Posterior cingulate gyrus (tissue), 11 donors: ENCODE measurements at regions not wholly inside any gene's neighbourhood (a gene's known extent, or its start where the extent isn't known, plus 50 kb on each side); places are given as distances from the start of the nearest gene placed in this dataset.
"Not testable (repeated sequence)": the region's sequence is repeated elsewhere in the genome, so short reads cannot be mapped to it uniquely, and the experiment has no call there.

Source experiments
- DNase-seq, 10 donors: peaks; one replicate each; pipeline versions ENCODE4 v3.0.0 to v3.0.0-alpha.2; 2020 to 2021; ENCODE audit warnings: mixed read lengths in 3 of 10
- intact Hi-C: fragments of 100-400 bp; cut with DNase I; formaldehyde crosslinking; loops from one replicate; pipeline ENCODE4 v1.15.1; 2023

DNA sequence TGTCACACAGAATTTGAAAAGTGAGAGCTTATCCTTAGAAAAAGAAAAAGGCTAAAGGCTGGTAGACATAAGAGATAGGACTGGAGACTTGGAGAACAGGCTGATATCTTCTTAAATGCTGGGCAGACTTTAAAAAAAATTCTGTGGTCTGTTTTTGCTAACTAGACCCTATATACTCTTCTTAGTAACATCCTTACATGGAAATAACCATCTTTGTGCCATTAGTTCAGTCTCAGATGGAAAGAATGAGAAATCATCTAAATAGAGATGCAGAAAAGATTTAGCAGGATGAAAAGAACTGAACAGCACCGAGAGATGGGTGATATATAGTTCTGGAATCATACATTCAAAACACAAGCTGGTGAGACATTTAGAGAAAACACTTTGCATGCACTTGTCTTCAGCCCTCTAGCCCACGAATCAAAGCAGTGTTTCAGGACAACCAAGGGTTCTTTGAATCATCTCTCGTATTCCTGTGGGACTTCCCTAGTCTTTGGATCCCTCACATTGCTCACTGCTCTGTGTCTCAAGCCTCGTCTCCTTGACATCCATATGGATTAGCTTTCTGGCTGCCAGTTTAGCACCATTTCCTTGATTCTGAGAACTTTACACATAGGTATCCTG, 93.0 kb upstream of the LYSMD4 start:
- intact Hi-C loops: no loop called here
- DNase-seq: no peak

DNA sequence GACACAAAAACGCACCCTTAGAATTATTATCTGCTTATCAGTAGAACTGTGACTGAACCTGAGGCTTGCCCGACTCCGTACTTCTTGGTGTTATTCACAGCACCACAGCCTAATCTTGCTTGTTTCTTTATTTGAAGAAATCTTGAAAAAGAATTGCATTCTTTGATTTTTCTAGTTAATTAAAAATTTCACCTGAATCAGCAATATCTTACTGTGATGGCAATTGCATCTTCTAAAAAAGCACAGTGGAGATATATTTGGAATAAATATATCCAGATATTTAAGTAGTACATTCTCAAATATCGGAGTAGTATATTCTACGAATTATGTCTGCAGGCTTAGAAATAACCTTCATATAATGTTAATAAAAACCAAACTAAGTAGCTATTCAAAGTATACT, 90.1 kb upstream of the LYSMD4 start:
- no peak for DNase-seq
- intact Hi-C loops: no loop called here

DNA sequence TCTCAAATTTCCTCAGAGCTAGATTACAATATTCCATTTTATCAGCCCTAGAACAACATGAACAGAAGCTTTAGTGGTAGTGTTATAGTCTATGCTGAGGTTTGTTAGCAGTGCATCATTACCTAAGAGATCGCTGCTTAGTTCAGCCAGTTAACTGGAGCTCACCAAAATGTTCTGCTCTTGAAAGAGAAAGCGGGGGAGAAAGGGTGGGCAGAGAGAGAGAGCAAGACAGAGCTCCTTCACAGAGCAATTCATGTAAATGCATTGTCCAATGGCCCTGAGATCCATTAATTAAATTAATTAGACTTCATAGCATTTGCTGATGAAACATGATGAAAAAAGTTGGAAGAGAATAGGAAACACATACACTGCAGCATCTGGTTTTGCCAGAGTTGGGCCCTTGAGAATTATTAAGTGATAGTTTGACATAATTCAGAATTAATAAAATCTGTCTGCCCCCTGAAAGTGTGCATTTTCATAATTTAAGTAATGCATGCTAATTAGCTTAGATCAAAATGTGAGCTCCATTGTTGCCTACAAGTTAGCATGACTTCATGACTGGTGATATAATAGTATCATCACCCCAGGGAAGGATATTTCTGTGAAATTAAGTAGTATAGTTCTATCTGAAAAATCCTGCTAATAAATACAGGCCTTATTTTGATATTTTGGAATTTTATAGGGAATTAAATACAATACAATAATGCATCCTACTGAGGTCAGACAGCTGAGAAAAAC, 86.9 kb upstream of the LYSMD4 start:
- no peak for DNase-seq
- intact Hi-C loops: no loop called here

DNA sequence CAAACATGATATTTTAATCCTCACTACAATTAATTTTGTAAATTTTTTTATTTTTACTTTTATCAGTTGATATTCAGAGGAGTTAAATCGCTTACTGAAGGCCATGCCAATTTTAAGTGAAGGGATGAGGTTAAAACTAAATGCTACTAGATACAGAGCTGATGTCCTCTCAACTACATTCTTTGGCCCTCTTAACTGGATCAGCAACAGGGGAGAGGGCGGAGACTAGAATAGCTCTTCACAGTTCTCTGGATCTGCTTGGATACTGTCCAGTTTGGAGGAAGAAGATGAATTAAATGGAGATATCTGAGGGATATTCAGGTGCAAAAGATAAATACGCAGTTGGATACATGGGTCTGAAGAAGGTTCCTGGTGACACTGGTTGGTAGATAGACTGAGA, 85.6 kb upstream of the LYSMD4 start:
- intact Hi-C loops: no loop called here
- DNase-seq: no peak

DNA sequence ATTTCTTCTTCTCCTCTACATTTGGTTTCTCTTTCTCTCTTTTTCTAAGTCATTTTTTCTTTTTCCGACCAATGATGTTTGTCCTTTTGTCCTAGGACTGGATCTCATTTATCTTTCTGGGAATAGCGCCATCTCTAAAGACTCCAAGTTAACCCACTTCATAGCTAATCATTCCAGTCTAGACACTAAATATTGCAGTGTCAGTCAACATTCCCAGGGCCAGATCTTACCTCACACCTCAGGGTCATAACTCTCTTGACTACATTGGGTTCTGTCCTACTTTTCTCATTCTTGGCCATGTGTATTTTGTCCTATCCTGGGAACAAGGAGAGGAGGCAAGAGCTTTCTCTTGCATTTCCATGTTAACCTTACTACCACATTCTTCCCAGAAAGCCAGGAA, 83.6 kb upstream of the LYSMD4 start:
- intact Hi-C loops, DNase-seq: not testable (repeated sequence)

DNA sequence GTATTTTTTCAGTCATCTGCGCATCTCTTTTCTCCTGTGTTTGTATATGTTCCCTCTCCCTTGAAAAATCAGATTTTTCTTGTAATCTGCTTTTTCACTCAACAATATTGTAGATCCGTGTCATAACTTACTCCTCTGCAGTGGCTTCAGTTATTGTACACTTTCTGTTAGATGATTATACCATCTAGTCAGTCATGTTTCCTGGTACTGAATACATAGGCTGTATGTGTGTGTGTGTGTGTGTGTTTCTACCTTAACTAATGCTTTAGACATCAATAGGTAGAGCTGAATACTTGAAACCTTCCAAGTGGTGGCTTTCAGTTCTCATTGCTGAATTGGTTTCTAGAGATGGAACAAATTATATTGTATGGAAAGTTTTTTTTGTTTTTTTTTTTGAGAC, 77.4 kb upstream of the LYSMD4 start:
- intact Hi-C loops, DNase-seq: not testable (repeated sequence)

DNA sequence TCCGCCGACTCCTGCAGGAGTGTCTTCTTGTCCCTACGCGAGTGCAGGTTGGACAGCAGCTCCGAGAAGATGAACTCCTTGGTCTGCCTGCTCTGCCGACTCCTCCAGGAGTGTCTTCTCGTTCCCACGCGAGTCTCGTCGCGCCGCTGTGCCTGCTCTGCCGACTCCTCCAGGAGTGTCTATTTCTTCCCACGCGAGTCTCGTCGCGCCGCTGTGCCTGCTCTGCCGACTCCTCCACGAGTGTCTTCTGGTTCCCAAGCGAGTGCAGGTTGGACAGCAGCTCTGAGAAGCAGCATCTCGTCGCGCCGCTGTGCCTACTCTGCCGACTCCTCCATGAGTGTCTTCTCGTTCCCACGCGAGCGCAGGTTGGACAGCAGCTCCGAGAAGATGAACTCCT, 66.6 kb upstream of the LYSMD4 start:
- intact Hi-C loops, DNase-seq: not testable (repeated sequence)

DNA sequence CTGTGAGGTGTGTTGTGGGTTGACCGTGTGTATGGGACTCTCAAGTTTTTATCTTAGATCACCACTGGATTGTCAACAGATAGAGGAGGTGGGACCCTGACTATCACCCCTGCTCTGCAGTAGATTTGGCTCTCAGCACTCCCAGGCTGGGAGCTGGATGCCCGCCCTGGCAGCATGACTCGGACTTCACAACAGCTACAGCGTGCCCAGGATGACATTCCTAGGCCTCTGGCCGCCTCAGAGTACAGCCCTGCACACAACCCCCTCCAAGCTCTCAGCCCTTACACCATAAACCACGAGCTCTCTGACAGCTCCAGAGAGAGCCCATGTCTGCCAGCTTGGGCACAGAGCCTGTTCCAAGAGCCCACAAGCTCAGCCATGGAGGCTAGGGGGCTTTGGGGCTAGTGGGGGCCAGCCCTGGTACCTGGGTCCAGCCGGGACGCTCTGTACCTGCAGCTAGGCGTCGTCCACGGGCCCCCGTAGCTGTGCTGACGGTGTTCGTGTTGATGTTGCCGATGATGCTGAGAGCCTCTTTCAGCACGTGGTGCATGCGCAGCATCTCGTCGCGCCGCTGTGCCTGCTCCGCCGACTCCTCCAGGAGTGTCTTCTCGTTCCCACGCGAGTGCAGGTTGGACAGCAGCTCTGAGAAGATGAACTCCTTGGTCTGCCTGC, 66.1 kb upstream of the LYSMD4 start:
- DNase-seq, intact Hi-C loops: not testable (repeated sequence)

DNA sequence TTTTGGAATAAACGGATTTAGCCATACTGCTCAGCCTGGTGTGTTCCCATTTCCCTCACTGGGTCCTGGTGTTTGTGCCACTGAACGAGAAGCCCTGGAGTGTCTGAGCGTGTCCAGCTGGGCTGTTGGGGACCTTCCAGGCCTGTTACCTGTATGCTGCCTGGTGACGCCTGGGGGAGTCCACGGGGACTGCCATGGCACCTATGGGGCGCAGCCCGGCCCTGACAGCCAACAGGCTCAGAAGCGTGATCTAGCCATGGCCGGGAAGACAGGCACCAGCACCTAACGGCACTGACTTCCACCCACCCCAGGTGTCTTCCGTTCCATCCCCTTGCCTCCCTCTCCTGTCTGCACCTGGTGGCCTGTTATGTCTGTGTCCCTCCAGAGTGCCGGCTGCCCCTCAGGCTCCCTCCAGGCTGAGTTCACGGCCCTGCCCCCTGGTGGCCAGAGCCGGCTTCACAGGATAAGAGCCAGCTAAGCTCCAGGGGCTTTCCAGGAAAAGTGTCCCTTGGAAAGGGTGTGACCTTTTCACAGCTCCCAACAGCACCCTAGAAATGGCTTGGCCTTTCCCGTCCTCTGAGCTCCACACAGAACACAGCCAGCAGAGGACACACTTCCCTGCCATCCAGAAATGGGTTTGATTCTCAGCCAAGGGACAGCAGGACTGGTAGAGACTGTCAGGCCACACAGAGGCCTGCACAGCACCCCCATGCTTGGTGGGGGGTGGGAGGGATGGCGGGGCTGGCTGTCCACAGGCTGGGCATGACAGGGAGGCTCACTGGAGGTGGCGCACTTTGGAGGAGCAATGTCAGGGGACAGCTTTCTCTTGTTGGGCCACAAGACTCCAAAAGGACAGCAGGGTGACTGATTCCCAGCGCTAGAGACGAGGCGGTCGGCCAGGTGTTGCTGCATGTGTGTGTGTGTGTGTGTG, 64.0 kb upstream of the LYSMD4 start:
- DNase-seq, intact Hi-C loops: not testable (repeated sequence)

DNA sequence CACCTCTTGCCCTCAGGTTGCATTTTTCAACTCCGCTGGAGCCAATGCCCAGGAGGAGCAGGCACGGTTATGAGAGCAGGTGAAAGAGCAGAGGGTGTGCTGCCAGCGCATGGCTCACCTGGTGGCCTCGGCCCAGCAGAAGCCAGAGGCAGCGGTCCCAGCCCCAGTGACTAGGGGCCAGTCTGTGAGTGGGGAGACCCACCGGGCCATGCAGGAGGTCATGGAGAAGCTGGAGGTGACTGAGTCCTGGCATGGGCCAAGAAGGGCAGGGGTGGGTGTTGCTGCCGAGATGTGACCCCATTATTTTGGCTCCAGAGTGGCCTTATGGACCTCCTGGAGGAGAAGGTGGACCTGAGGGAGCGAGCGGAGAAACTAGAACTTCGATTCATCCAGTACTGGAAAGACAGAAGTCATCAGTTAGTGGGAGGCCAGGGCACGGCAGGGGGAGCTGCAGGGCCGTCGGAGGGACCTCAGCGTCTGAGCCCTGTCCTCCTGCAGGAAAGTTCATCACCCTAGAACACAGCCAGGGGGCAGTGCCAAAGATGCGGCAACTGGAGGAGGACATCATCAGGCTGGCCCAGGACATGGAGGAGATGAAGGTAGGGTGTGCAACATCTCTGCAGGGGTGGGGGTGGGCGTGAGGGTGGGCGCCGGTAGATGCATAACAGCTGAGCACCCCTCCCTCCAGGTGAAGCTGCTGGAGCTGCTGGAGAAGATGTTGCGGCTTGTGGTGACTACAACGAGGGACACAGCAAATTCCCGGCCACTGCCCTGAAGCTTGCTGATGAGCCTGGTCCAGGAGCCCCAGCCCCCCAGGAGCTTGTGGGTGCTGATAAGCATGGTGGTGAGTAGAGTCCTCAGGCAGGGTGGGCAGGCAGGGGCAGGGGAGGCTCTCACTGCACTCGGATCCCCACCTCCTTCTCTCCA, 58.9 kb upstream of the LYSMD4 start:
- intact Hi-C loops, DNase-seq: not testable (repeated sequence)

DNA sequence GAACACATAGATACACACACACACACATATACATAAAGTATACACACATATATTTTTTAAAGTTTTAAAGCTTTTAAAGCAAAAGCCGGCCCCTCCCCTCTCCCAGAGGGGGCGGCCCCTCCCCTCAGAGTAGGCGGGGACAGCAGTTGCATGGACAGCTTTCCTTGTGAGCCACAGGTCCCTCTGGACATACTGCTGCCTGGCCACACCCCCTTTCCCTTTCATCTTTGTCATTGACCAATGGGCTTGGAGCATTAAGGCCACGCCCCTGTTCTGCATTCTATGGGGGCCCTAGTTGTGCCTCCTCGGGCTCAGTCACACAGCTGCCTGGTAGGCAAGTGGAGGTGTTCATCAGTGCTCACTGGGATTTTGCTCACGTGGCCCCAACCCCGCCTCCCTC, 57.5 kb upstream of the LYSMD4 start:
- intact Hi-C loops, DNase-seq: not testable (repeated sequence)

DNA sequence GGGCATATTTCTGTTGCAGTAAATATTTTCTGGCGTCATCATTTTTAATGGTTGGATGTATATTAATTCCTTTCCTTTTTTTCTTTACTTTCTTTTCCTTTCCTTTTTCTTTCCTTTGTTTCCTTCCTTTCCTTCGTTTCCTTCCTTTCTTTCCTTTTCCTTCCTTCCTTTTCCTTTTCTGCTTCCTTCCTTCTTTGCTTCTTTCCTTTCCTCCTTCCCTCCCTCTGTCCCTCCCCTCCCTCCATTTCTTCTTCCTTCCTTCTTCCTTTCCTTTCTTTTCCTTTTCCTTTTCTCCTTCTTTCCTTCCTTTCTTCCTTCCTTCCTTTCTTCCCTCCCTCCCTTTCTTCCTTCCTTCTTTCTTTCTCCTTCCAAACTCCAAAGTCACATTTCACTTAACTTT, 54.9 kb upstream of the LYSMD4 start:
- no peak for DNase-seq
- intact Hi-C loops: no loop called here

DNA sequence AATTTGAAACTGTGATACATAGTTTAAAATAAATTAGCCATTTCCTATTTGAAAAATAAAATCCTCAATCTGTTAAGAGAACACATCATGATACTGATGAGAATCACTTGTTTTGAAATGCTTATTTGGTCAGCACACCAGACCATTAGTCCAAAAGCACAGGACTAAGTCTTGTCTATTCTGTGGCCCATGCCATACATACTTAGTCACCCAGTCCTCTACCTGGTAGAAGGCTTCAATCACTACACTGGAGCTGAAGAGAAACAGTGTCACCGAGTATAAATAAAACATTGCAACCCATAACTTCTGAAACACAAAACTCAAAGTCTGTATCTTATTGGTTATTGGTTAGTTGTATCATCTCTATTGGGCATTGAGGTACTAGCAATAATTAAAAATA, 51.6 kb upstream of the LYSMD4 start:
- DNase-seq, intact Hi-C loops: not testable (repeated sequence)

DNA sequence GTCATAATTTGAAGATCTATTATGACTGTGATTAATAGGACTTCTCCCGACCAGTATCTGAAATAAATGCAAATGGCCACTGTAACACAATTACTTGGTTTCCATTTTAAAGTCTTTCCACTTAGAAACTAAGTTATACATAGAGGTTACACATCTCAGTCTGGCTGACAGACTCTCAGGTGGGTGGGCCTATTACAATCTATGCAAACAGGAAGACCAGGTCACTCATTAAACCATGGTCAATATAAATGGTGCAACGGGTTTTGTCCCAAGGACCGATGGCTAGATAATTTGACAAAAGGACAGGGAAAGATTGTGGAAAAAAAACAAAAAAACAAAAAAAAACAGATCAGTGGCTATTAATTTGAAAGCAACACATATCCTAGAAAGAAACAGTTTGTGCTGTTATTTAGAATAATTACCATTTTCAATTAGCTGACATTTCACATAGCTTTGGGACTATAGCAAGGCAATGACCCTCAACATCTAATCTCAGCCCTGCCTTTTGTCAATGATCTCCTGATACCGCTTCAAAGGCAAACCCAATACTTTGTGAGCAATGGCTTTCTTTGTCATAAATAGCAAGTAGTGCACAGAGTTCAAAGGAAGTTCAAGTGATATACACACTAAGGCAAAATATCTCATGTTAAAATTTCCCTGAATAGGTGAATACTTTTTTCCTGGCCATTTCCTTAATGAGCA, 50.8 kb upstream of the LYSMD4 start:
- intact Hi-C loops, DNase-seq: not testable (repeated sequence)
